Common myeloid progenitor, CD34-positive (primary cell): ENCODE measurements at regions not wholly inside any gene's neighbourhood (a gene's known extent, or its start where the extent isn't known, plus 50 kb on each side); places are given as distances from the start of the nearest gene placed in this dataset.

Experiments used
- CTCF ChIA-PET: fragments of 350-600 bp; sonication (Branson Sonifier 250); formaldehyde crosslinking; loops from one replicate; lab custom pipeline; 2021; ENCODE audit warnings: antibody characterized with exemption; lab: Charles Lee
- POLR2A ChIA-PET: fragments of 350-600 bp; sonication (Branson Sonifier 250); formaldehyde crosslinking; loops from one replicate; lab custom pipeline; 2021; ENCODE audit warnings: antibody characterized with exemption; lab: Charles Lee
- DNase-seq, 3 donors: peaks; one replicate each; pipeline versions ENCODE4 v3.0.0 to v3.0.0-alpha.2; 2013
- H3K27ac ChIP-seq, 2 experiments: 1 replicate in 1 of 2; 2 replicates in 1 of 2; pipeline ENCODE4 v1.7.0; 2013; ENCODE audit warnings: inconsistent platforms in 2 of 2, low read length in 2 of 2, mild to moderate bottlenecking in 2 of 2, low read depth in 1 of 2, moderate library complexity in 1 of 2; ENCODE audit not compliant: severe bottlenecking in 2 of 2, insufficient read depth in 1 of 2, poor library complexity in 1 of 2
- H3K27me3 ChIP-seq, 5 experiments: replicated peaks in 2 of 5; 1 replicate in 3 of 5; 2 replicates in 2 of 5; pipeline versions ENCODE4 v1.6.1 to v1.7.0; 2013; ENCODE audit warnings: low read length in 4 of 5, mild to moderate bottlenecking in 2 of 5, moderate library complexity in 2 of 5, inconsistent platforms in 1 of 5; ENCODE audit not compliant: insufficient read depth in 5 of 5, control insufficient read depth in 4 of 5
- H3K36me3 ChIP-seq, 4 experiments: 1 replicate in 2 of 4; 2 replicates in 2 of 4; pipeline versions ENCODE4 v1.6.1 to v1.7.0; 2013; ENCODE audit warnings: low read length in 3 of 4, control low read depth in 1 of 4, mild to moderate bottlenecking in 1 of 4; ENCODE audit not compliant: control insufficient read depth in 4 of 4, insufficient read depth in 4 of 4
- H3K4me1 ChIP-seq, 4 experiments: 1 replicate in 3 of 4; 2 replicates in 1 of 4; pipeline versions ENCODE4 v1.6.1 to v1.7.1; 2013; ENCODE audit warnings: low read length in 3 of 4, mild to moderate bottlenecking in 3 of 4, control low read depth in 1 of 4, inconsistent platforms in 1 of 4, moderate library complexity in 1 of 4; ENCODE audit not compliant: control insufficient read depth in 4 of 4, insufficient read depth in 4 of 4; ENCODE audit errors: control extremely low read depth in 1 of 4
- H3K4me3 ChIP-seq, 7 experiments: 1 replicate in 4 of 7; 2 replicates in 3 of 7; pipeline versions ENCODE4 v1.5.1 to v1.7.0; 2013; ENCODE audit warnings: mild to moderate bottlenecking in 7 of 7, low read length in 6 of 7, moderate library complexity in 6 of 7, inconsistent platforms in 2 of 7, low read depth in 2 of 7, control low read depth in 1 of 7; ENCODE audit not compliant: insufficient read depth in 4 of 7, control insufficient read depth in 1 of 7; ENCODE audit errors: extremely low read depth in 1 of 7
- H3K9me3 ChIP-seq, 5 experiments: 1 replicate in 4 of 5; 2 replicates in 1 of 5; pipeline versions ENCODE4 v1.6.1 to v1.7.1; 2013; ENCODE audit warnings: low read length in 4 of 5, mild to moderate bottlenecking in 2 of 5, inconsistent platforms in 1 of 5, low read depth in 1 of 5, moderate library complexity in 1 of 5; ENCODE audit not compliant: control insufficient read depth in 4 of 5, insufficient read depth in 2 of 5; ENCODE audit errors: control extremely low read depth in 1 of 5
- WGBS: methylation state at CpG from one replicate; pipeline ENCODE4 v1.1.5; 2013; ENCODE audit not compliant: insufficient coverage; 5-methylcytosine and 5-hydroxymethylcytosine counted together

GRCh38 chr2:173654896-173655265 is 300.2 kb downstream of the CDCA7 start:
- Histone ChIP-seq H3K27me3 (peaks cover 0 to 12% (median 4%) of the 10 kb centered on the region in 5 experiments), H3K4me3 (no peak overlapping the region), H3K27ac (no peak overlapping the region), H3K4me1 (no peaks in the 10 kb centered on the region), H3K36me3 (no peaks in the 10 kb centered on the region), H3K9me3 (peaks cover 0 to 4% (median 0%) of the 10 kb centered on the region in 5 experiments)
- ChIA-PET POLR2A (no interaction called here), CTCF (no interaction called here)
- WGBS = 98% methylated on average over 4 of the region's 5 CpGs
- no peak for DNase-seq

GRCh38 chr2:173656086-173656485 is 301.4 kb downstream of the CDCA7 start:
- DNase-seq = no peak
- Histone ChIP-seq H3K4me3 (no peak overlapping the region), H3K27ac (no peak overlapping the region), H3K36me3 (no peaks in the 10 kb centered on the region), H3K27me3 (peaks cover 0 to 12% (median 5%) of the 10 kb centered on the region in 5 experiments), H3K9me3 (peaks cover 0 to 4% (median 0%) of the 10 kb centered on the region in 5 experiments), H3K4me1 (no peaks in the 10 kb centered on the region)
- 0% methylated on average over 1 of the region's 1 CpG for WGBS
- ChIA-PET CTCF (no interaction called here), POLR2A (no interaction called here)

GRCh38 chr2:173657996-173658717 is 303.5 kb downstream of the CDCA7 start:
- ChIA-PET POLR2A (no interaction called here), CTCF (no interaction called here)
- Histone ChIP-seq H3K4me1 (no peaks in the 10 kb centered on the region), H3K4me3 (no peak overlapping the region), H3K9me3 (peaks cover 0 to 2% (median 0%) of the 10 kb centered on the region in 5 experiments), H3K27me3 (peaks cover 0 to 12% (median 7%) of the 10 kb centered on the region in 5 experiments), H3K27ac (no peak overlapping the region), H3K36me3 (no peaks in the 10 kb centered on the region)
- DNase-seq = no peak
- WGBS = 92% methylated on average over 6 of the region's 10 CpGs

GRCh38 chr2:173658946-173659371 is 304.3 kb downstream of the CDCA7 start:
- POLR2A ChIA-PET = no interaction called here
- Histone ChIP-seq H3K4me3 (no peak overlapping the region), H3K4me1 (no peaks in the 10 kb centered on the region), H3K9me3 (peaks cover 0 to 2% (median 0%) of the 10 kb centered on the region in 5 experiments), H3K27me3 (peaks cover 0 to 12% (median 10%) of the 10 kb centered on the region in 5 experiments), H3K36me3 (no peaks in the 10 kb centered on the region), H3K27ac (no peak overlapping the region)
- DNase-seq = no peak
- no CpG with 5 or more reads among the region's 2 CpGs for whole genome bisulfite sequencing
- CTCF ChIA-PET = no interaction called here

GRCh38 chr2:173659509-173659908 is 304.8 kb downstream of the CDCA7 start:
- POLR2A ChIA-PET = no interaction called here
- Histone ChIP-seq H3K27ac (no peak overlapping the region), H3K4me3 (no peak overlapping the region), H3K27me3 (peaks cover 0 to 11% (median 7%) of the 10 kb centered on the region in 5 experiments), H3K4me1 (no peaks in the 10 kb centered on the region), H3K36me3 (no peaks in the 10 kb centered on the region), H3K9me3 (peaks cover 0 to 2% (median 0%) of the 10 kb centered on the region in 5 experiments)
- WGBS = 97% methylated on average over 6 of the region's 8 CpGs
- no peak for DNase-seq
- CTCF ChIA-PET = no interaction called here

GRCh38 chr2:173661586-173661985 is 303.6 kb downstream of the SP3 start:
- Histone ChIP-seq H3K27me3 (peaks cover 1 to 30% (median 17%) of the 10 kb centered on the region in 5 experiments), H3K9me3 (peaks cover 0 to 2% (median 0%) of the 10 kb centered on the region in 5 experiments), H3K36me3 (no peaks in the 10 kb centered on the region), H3K4me1 (no peaks in the 10 kb centered on the region), H3K27ac (no peak overlapping the region), H3K4me3 (no peak overlapping the region)
- ChIA-PET POLR2A (no interaction called here), CTCF (interaction anchor here (1.1 kb wide), 1 partner anchor 115 kb away, joined by 3 read pairs; no protein-coding TSS in a partner anchor)
- no peak for DNase-seq
- no CpG with 5 or more reads among the region's 2 CpGs for WGBS

GRCh38 chr2:173663353-173663752 is 301.8 kb downstream of the SP3 start:
- Histone ChIP-seq H3K27ac (no peak overlapping the region), H3K9me3 (no peaks in the 10 kb centered on the region), H3K27me3 (peaks cover 4 to 45% (median 18%) of the 10 kb centered on the region in 5 experiments), H3K4me3 (no peak overlapping the region), H3K36me3 (no peaks in the 10 kb centered on the region), H3K4me1 (no peaks in the 10 kb centered on the region)
- ChIA-PET POLR2A (no interaction called here), CTCF (no interaction called here)
- DNase-seq = no peak
- WGBS = no CpG with 5 or more reads among the region's 4 CpGs
